ENCODE measurements at regions not wholly inside any gene's neighbourhood (a gene's known extent, or its start where the extent isn't known, plus 50 kb on each side); places are given as distances from the start of the nearest gene placed in this dataset.

DNA sequence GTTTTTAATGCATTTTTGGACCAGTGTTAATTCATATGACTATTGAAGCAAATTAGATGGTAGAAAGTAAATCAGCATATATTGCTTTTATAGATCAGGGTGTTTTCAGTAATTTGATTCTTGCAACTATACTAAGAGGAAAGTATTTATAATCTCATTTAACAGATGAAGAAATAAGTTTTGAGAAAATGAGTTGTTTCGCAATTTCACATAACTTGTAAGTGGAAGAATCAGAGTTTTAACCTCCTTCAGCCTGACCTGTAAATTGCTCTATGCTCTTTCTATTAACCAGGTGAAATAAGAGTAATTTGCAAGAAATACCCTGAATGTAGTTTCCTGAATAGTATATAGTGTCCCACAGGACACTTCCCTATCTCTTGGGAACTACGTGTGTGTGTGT lies 1106.8 kb upstream of the RAG2 start:
- H3K79me2 ChIP-seq (ENCODE audit: insufficient read depth, low read length), result no peaks in the 10 kb centered on the region
- CTCF ChIA-PET, result no interaction called here
- no peak overlapping the region for H2AFZ ChIP-seq (ENCODE audit: low read depth, low read length, poor library complexity, severe bottlenecking)
- no peaks in the 10 kb centered on the region for H4K20me1 ChIP-seq (ENCODE audit: insufficient read depth)
- RAD21 ChIA-PET (ENCODE audit: low non-redundant PET in 1 of 2, low total read pairs in 2 of 2, uncharacterized antibody in 2 of 2, unreplicated experiment in 2 of 2), result no interaction called here
- no peak overlapping the region for H3K4me2 ChIP-seq (ENCODE audit: low read length)
- no peak overlapping the region for H3K4me3 ChIP-seq (replicated peaks in 1 of 2; ENCODE audit: low read depth in 1 of 2, low read length in 2 of 2)
- intact Hi-C loops (cut with micrococcal nuclease), result no loop called here
- ATAC-seq (no peak), DNase-seq (ENCODE audit: low read depth, low spot score) (no peak)
- peaks cover 8 to 15% of the 10 kb centered on the region in 2 experiments; a peak in 3 of 4 replicates for H3K9me3 ChIP-seq (ENCODE audit: control insufficient read depth in 1 of 2, insufficient read depth in 1 of 2, low read depth in 1 of 2, low read length in 2 of 2)
- no peaks in the 10 kb centered on the region for H3K4me1 ChIP-seq (ENCODE audit: control insufficient read depth in 1 of 2, insufficient read depth in 2 of 2, low read length in 2 of 2)
- H3K9ac ChIP-seq (ENCODE audit: low read length), result no peak overlapping the region
- H3K27me3 ChIP-seq (ENCODE audit: insufficient read depth, low read length), result no peaks in the 10 kb centered on the region
- POLR2A ChIA-PET, result no interaction called here
- no TSS peak for BruUV-seq (replicated peaks)
- H3K27ac ChIP-seq (ENCODE audit: low read depth, low read length), result no peak overlapping the region
- TF ChIP-seq ELF1 (IDR thresholded peaks at IDR 0.05; ENCODE audit: borderline replicate concordance, low read depth) (no peak), EZH2phosphoT487 (IDR thresholded peaks at IDR 0.05; ENCODE audit: borderline replicate concordance) (no peak), ZNF274 (IDR thresholded peaks at IDR 0.05; ENCODE audit: low read depth, low read length) (no peak), TCF7L2 (IDR thresholded peaks at IDR 0.05; ENCODE audit: borderline replicate concordance, extremely low read depth, insufficient read depth, insufficient read length) (no peak), FOSL1 (IDR thresholded peaks at IDR 0.05; ENCODE audit: low read depth) (no peak), JUND (IDR thresholded peaks at IDR 0.05) (no peak), EGR1 (IDR thresholded peaks at IDR 0.05; ENCODE audit: low read depth) (no peak), YY1 (IDR thresholded peaks at IDR 0.05; ENCODE audit: extremely low read depth, insufficient replicate concordance, low read depth, low read length) (no peak), SP1 (IDR thresholded peaks at IDR 0.05; ENCODE audit: low read depth) (no peak), CEBPB (IDR thresholded peaks at IDR 0.05; ENCODE audit: low read depth) (no peak)
- H3K9me2 ChIP-seq (ENCODE audit: insufficient read depth), result no peaks in the 10 kb centered on the region
- no peaks in the 10 kb centered on the region for H3K36me3 ChIP-seq (ENCODE audit: control insufficient read depth in 1 of 2, insufficient read depth in 2 of 2, low read length in 2 of 2)

DNA sequence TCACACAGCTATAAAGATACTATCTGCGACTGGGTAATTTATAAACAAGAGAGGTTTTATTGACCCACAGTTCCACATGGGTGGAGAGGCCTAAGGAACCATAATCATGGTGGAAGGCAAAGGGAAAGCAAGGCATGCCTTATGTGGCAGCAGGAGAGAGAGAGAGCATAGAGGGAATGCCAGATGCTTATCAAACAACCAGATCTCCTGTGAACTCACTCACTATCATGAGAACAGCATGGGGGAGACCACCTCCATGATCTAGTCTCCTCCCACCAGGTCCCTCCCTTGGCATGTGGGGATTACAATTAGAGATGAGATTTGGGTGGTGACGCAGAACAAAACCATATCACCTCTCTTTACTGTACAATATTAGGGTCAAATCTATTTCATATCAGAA lies 1101.6 kb upstream of the RAG2 start:
- ChIA-PET RAD21 (ENCODE audit: low non-redundant PET in 1 of 2, low total read pairs in 2 of 2, uncharacterized antibody in 2 of 2, unreplicated experiment in 2 of 2) (no interaction called here), POLR2A (no interaction called here), CTCF (no interaction called here)
- Histone ChIP-seq H3K9me2 (ENCODE audit: insufficient read depth) (no peaks in the 10 kb centered on the region), H3K9me3 (ENCODE audit: control insufficient read depth in 1 of 2, insufficient read depth in 1 of 2, low read depth in 1 of 2, low read length in 2 of 2) (peaks cover 6 to 29% of the 10 kb centered on the region in 2 experiments; a peak in 2 of 4 replicates), H3K36me3 (ENCODE audit: control insufficient read depth in 1 of 2, insufficient read depth in 2 of 2, low read length in 2 of 2) (no peaks in the 10 kb centered on the region), H3K4me1 (ENCODE audit: control insufficient read depth in 1 of 2, insufficient read depth in 2 of 2, low read length in 2 of 2) (no peaks in the 10 kb centered on the region), H3K9ac (ENCODE audit: low read length) (no peak overlapping the region), H3K27me3 (ENCODE audit: insufficient read depth, low read length) (no peaks in the 10 kb centered on the region), H4K20me1 (ENCODE audit: insufficient read depth) (no peaks in the 10 kb centered on the region), H3K27ac (ENCODE audit: low read depth, low read length) (no peak overlapping the region), H3K4me3 (replicated peaks in 1 of 2; ENCODE audit: low read depth in 1 of 2, low read length in 2 of 2) (no peak overlapping the region), H2AFZ (ENCODE audit: low read depth, low read length, poor library complexity, severe bottlenecking) (no peak overlapping the region), H3K4me2 (ENCODE audit: low read length) (no peak overlapping the region), H3K79me2 (ENCODE audit: insufficient read depth, low read length) (no peaks in the 10 kb centered on the region)
- no TSS peak for BruUV-seq (replicated peaks)
- intact Hi-C loops (cut with micrococcal nuclease), result no loop called here
- no peak for ATAC-seq
- no peak for TF ChIP-seq POLR2A (IDR thresholded peaks at IDR 0.05; ENCODE audit: borderline replicate concordance, extremely low read depth, insufficient read depth, insufficient read length)
- no peak for TF ChIP-seq EGR1 (IDR thresholded peaks at IDR 0.05; ENCODE audit: low read depth)
- TF ChIP-seq ZFX (IDR thresholded peaks at IDR 0.05), result no peak
- TF ChIP-seq SRF (IDR thresholded peaks at IDR 0.05; ENCODE audit: low read depth), result no peak
- TF ChIP-seq, protein P1, sequence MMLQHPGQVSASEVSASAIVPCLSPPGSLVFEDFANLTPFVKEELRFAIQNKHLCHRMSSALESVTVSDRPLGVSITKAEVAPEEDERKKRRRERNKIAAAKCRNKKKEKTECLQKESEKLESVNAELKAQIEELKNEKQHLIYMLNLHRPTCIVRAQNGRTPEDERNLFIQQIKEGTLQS (IDR thresholded peaks at IDR 0.05), result no peak
- no peak for DNase-seq (ENCODE audit: low read depth, low spot score)
